HepG2 (cell line): ENCODE measurements at regions not wholly inside any gene's neighbourhood (a gene's known extent, or its start where the extent isn't known, plus 50 kb on each side); places are given as distances from the start of the nearest gene placed in this dataset.

Experiments used
- ATAC-seq: fragments of 200-7000 bp; cut with Tn5 transposase; 3 replicates; pipeline ENCODE4 v1.9.1; 2020; ENCODE audit warnings: mild to moderate bottlenecking, moderate library complexity
- BruUV-seq: library from RNA; stranded (reverse); fragments of 400-500 nt; replicated peaks from 2 replicates; lab custom pipeline; 2021; lab: Mats Ljungman, UMichigan
- CTCF ChIA-PET: fragments of 300-600 bp; formaldehyde crosslinking; extraction: SDS; loops from one replicate; lab custom pipeline; 2021; ENCODE audit warnings: low total read pairs, inconsistent platforms, low intra/inter-chr PET ratio; lab: Yijun Ruan, JAX
- POLR2A ChIA-PET: fragments of 350-600 bp; sonication (Branson Sonifier 250); formaldehyde crosslinking; loops from one replicate; lab custom pipeline; 2020; ENCODE audit warnings: antibody characterized with exemption, inconsistent platforms; lab: Yijun Ruan, JAX
- DNase-seq: peaks from one replicate; pipeline ENCODE4 v3.0.0-alpha.2; 2015; ENCODE audit warnings: low spot score
- FAIRE-seq: peaks from 3 replicates; lab custom pipeline; 2011; peaks lifted over from hg19 to GRCh38; lab: Jason Lieb, UNC
- H2AFZ ChIP-seq: one replicate; pipeline ENCODE4 v1.6.1; 2011; ENCODE audit warnings: low read length, inconsistent platforms
- H3K27ac ChIP-seq: fragments of 300-600 bp; 3 replicates; pipeline ENCODE4 v1.8.0; 2011; ENCODE audit warnings: mixed run types, mild to moderate bottlenecking, mixed read lengths, low read length, inconsistent platforms; ENCODE audit not compliant: insufficient read depth; ENCODE audit errors: extremely low read length
- H3K27me3 ChIP-seq, 2 experiments: fragments of 200-600 bp in 1 of 2; 2 replicates in 1 of 2; 3 replicates in 1 of 2; pipeline versions ENCODE4 v1.6.0 to v1.8.0; 2011; ENCODE audit warnings: low read length in 2 of 2, mild to moderate bottlenecking in 2 of 2, moderate library complexity in 2 of 2, inconsistent platforms in 1 of 2; ENCODE audit not compliant: insufficient read depth in 2 of 2, control insufficient read depth in 1 of 2
- H3K36me3 ChIP-seq, 2 experiments: fragments of 200-600 bp in 1 of 2; replicated peaks in 1 of 2; 2 replicates in 1 of 2; 3 replicates in 1 of 2; pipeline versions ENCODE4 v1.5.1 to v1.8.0; 2011; ENCODE audit warnings: low read length in 2 of 2, inconsistent platforms in 1 of 2; ENCODE audit not compliant: insufficient read depth in 2 of 2, control insufficient read depth in 1 of 2
- H3K4me1 ChIP-seq: 2 replicates; pipeline ENCODE4 v1.5.1; 2012; ENCODE audit warnings: low read length, inconsistent platforms; ENCODE audit not compliant: insufficient read depth
- H3K4me2 ChIP-seq: 2 replicates; pipeline ENCODE4 v1.6.0; 2011; ENCODE audit warnings: low read depth, low read length, inconsistent platforms
- H3K4me3 ChIP-seq, 3 experiments: fragments of 200-600 bp in 1 of 3; sonication (generic), shearing (Covaris generic) in 1 of 3; replicated peaks in 1 of 3; 2 replicates each; pipeline ENCODE4 v1.5.1; 2011 to 2016; ENCODE audit warnings: low read length in 3 of 3, inconsistent platforms in 2 of 3, low read depth in 2 of 3, mild to moderate bottlenecking in 2 of 3, control low read depth in 1 of 3, mixed read lengths in 1 of 3; ENCODE audit not compliant: insufficient read depth in 1 of 3
- H3K79me2 ChIP-seq: one replicate; pipeline ENCODE4 v1.6.1; 2011; ENCODE audit warnings: low read length, inconsistent platforms; ENCODE audit not compliant: insufficient read depth
- H3K9ac ChIP-seq: 2 replicates; pipeline ENCODE4 v1.6.0; 2011; ENCODE audit warnings: mild to moderate bottlenecking, low read depth, low read length, inconsistent platforms; ENCODE audit not compliant: insufficient read depth
- H3K9me3 ChIP-seq: 2 replicates; pipeline ENCODE4 v1.5.1; 2012; ENCODE audit warnings: mild to moderate bottlenecking, low read length
- H4K20me1 ChIP-seq: 2 replicates; pipeline ENCODE4 v1.6.0; 2011; ENCODE audit warnings: inconsistent platforms, mild to moderate bottlenecking, low read length, moderate library complexity; ENCODE audit not compliant: insufficient read depth
- CCAR2 ChIP-seq: fragments of 200-400 bp; formaldehyde crosslinking; optimal IDR thresholded peaks from 2 replicates; pipeline ENCODE3; 2018; ENCODE audit warnings: low read depth, mild to moderate bottlenecking, low read length, moderate library complexity
- ESRRA ChIP-seq: sonication (generic); formaldehyde crosslinking; IDR thresholded peaks from 2 replicates; pipeline ENCODE4 v1.5.1; 2020; ENCODE audit warnings: mild to moderate bottlenecking, low read depth, missing genetic modification reagents
- FIP1L1 ChIP-seq: fragments of 200-400 bp; formaldehyde crosslinking; IDR thresholded peaks from 2 replicates; pipeline ENCODE4 v1.6.1; 2018; ENCODE audit warnings: low read depth, mild to moderate bottlenecking, low read length, moderate library complexity, borderline replicate concordance; ENCODE audit not compliant: insufficient read depth
- FOXM1 ChIP-seq: sonication (generic); formaldehyde crosslinking; IDR thresholded peaks from 2 replicates; pipeline ENCODE4 v1.5.0; 2020; ENCODE audit warnings: missing genetic modification reagents
- HCFC1 ChIP-seq: fragments of 150-350 bp; IDR thresholded peaks from 2 replicates; pipeline ENCODE4 v1.6.1; 2014; ENCODE audit warnings: low read depth, low read length
- HIC2 ChIP-seq: sonication (generic); formaldehyde crosslinking; IDR thresholded peaks from 2 replicates; pipeline ENCODE4 v1.9.0; 2022; ENCODE audit warnings: low read depth, missing genetic modification reagents
- MAZ ChIP-seq, 2 experiments: sonication (generic) in 1 of 2; formaldehyde crosslinking in 1 of 2; IDR thresholded peaks; 2 replicates each; pipeline versions ENCODE4 v1.5.0 to v1.6.1; 2012 to 2020; ENCODE audit warnings: low read depth in 2 of 2, mild to moderate bottlenecking in 2 of 2, borderline replicate concordance in 1 of 2, improper control_type of control experiment in 1 of 2, low read length in 1 of 2, missing genetic modification reagents in 1 of 2, moderate library complexity in 1 of 2
- NAIF1 ChIP-seq: sonication (generic); formaldehyde crosslinking; IDR thresholded peaks from 2 replicates; pipeline ENCODE4 v1.5.0; 2020; ENCODE audit warnings: mild to moderate bottlenecking, missing genetic modification reagents, borderline replicate concordance
- POGK ChIP-seq: sonication (generic); formaldehyde crosslinking; conservative IDR thresholded peaks from 2 replicates; pipeline ENCODE4 v1.8.0; 2022; ENCODE audit warnings: mild to moderate bottlenecking, moderate library complexity, missing genetic modification reagents
- TAF1 ChIP-seq: sonication (generic); formaldehyde crosslinking; IDR thresholded peaks from 2 replicates; pipeline ENCODE4 v1.4.0; 2020; ENCODE audit warnings: missing genetic modification reagents
- TFE3 ChIP-seq: IDR thresholded peaks from 2 replicates; pipeline ENCODE4 v1.6.1; 2016
- ZNF883 ChIP-seq: sonication (generic); formaldehyde crosslinking; IDR thresholded peaks from 2 replicates; pipeline ENCODE4 v1.5.1; 2020; ENCODE audit warnings: mild to moderate bottlenecking, missing genetic modification reagents; ENCODE audit errors: not compliant biosample characterization
- WGBS: methylation state at CpG from one replicate; pipeline ENCODE4 v1.1.6; 2017; ENCODE audit warnings: low lambda C conversion rate; 5-methylcytosine and 5-hydroxymethylcytosine counted together
- in situ Hi-C: cut with HindIII; loops from 2 replicates; pipeline ENCODE4 v1.10.0; 2017; ENCODE audit warnings: low pct_unique_long_range_greater_than_20kb; ENCODE audit not compliant: extremely low pct_ligation_motif_present
- intact Hi-C: fragments of 100-400 bp; cut with micrococcal nuclease; formaldehyde crosslinking; loops from one replicate; pipeline ENCODE4 v1.10.0; 2022; ENCODE audit not compliant: unreplicated experiment

- TF ChIP-seq TFE3 (CRISPR knock-in tag), result no peak
Observed at GRCh38 chr3:147672436-147672835, 263.3 kb downstream of the ZIC1 start (continued).

GRCh38 chr3:147675761-147676160 is 266.6 kb downstream of the ZIC1 start:
- Histone ChIP-seq H4K20me1 (no peaks in the 10 kb centered on the region), H3K9me3 (no peaks in the 10 kb centered on the region), H3K27ac (no peak overlapping the region), H3K79me2 (no peaks in the 10 kb centered on the region), H3K9ac (no peak overlapping the region), H3K4me3 (no peak overlapping the region), H3K4me1 (no peaks in the 10 kb centered on the region), H3K27me3 (no peaks in the 10 kb centered on the region), H3K4me2 (no peak overlapping the region), H2AFZ (no peak overlapping the region), H3K36me3 (no peaks in the 10 kb centered on the region)
- BruUV-seq, result no TSS peak
- in situ Hi-C loops (no loop called here), intact Hi-C loops (no loop called here)
- DNase-seq (no peak), ATAC-seq (no peak), FAIRE-seq (no peak)
- ChIA-PET POLR2A (no interaction called here), CTCF (no interaction called here)
- TF ChIP-seq ZNF883, result no peak
- TF ChIP-seq HCFC1, result no peak
- no peak for TF ChIP-seq MAZ (IDR thresholded peaks at IDR 0.05; ENCODE audit: borderline replicate concordance, low read depth, low read length)
- TF ChIP-seq MAZ (CRISPR knock-in tag; IDR thresholded peaks at IDR 0.05; ENCODE audit: low read depth), result no peak
- no peak for TF ChIP-seq FIP1L1
- TF ChIP-seq CCAR2, result no peak
- TF ChIP-seq FOXM1 (CRISPR knock-in tag), result no peak
- TF ChIP-seq ESRRA (CRISPR knock-in tag), result no peak
- no peak for TF ChIP-seq TAF1 (CRISPR knock-in tag)
- TF ChIP-seq NAIF1 (CRISPR knock-in tag), result no peak
- TF ChIP-seq HIC2 (CRISPR knock-in tag), result no peak
- TF ChIP-seq POGK, result no peak
- WGBS, result 53% methylated on average over 2 of the region's 2 CpGs
